ENCODE measurements at regions not wholly inside any gene's neighbourhood (a gene's known extent, or its start where the extent isn't known, plus 50 kb on each side); places are given as distances from the start of the nearest gene placed in this dataset.
"Not testable (repeated sequence)": the region's sequence is repeated elsewhere in the genome, so short reads cannot be mapped to it uniquely, and the experiment has no call there.

DNA sequence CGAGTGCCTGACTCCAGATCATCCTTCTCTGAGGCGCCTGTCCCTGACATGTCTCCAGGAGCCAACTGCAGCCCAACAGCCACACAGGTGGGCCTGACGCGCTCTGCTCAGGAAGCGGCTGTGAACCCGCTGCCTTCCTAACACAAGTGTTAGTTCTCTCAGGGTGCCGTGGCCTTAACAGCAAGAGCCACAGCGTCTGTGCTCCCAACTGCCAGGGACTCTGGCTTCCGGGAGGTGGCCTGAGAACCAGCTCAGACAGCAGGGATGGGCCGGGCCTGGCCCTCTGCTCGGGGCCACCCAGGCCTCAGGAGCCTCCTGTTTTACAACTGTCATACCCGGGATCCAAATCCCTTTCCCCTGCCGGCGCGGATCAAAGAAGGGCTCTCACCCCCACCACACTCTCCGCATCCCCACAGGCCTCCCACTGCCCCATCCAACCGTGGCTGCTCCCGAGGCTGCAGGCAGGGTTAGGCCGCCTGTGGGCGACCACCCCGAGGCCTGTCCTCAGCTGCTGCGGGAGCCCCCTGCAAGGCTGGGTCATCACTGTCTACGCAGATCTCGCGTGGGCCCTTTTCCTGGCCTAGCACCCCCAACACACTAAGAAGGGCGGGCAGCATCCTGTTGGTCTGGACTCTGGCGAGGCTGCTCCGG is 114.2 kb upstream of the ZNF236 start:
- DNase-seq (ENCODE audit: extremely low spot score, unreplicated experiment) = no peak
- Mint-ChIP-seq H3K36me3 (ENCODE audit: unreplicated experiment) (no peaks in the 10 kb centered on the region), H3K27me3 (ENCODE audit: unreplicated experiment) (peaks cover 12% of the 10 kb centered on the region), H3K9me3 (ENCODE audit: unreplicated experiment) (no peaks in the 10 kb centered on the region), H3K27ac (ENCODE audit: unreplicated experiment) (no peak overlapping the region), H3K4me1 (ENCODE audit: unreplicated experiment) (peaks cover 4% of the 10 kb centered on the region), H3K4me3 (ENCODE audit: unreplicated experiment) (no peak overlapping the region)
- TF ChIP-seq, protein P1, sequence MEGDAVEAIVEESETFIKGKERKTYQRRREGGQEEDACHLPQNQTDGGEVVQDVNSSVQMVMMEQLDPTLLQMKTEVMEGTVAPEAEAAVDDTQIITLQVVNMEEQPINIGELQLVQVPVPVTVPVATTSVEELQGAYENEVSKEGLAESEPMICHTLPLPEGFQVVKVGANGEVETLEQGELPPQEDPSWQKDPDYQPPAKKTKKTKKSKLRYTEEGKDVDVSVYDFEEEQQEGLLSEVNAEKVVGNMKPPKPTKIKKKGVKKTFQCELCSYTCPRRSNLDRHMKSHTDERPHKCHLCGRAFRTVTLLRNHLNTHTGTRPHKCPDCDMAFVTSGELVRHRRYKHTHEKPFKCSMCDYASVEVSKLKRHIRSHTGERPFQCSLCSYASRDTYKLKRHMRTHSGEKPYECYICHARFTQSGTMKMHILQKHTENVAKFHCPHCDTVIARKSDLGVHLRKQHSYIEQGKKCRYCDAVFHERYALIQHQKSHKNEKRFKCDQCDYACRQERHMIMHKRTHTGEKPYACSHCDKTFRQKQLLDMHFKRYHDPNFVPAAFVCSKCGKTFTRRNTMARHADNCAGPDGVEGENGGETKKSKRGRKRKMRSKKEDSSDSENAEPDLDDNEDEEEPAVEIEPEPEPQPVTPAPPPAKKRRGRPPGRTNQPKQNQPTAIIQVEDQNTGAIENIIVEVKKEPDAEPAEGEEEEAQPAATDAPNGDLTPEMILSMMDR (IDR thresholded peaks at IDR 0.05) = no peak

DNA sequence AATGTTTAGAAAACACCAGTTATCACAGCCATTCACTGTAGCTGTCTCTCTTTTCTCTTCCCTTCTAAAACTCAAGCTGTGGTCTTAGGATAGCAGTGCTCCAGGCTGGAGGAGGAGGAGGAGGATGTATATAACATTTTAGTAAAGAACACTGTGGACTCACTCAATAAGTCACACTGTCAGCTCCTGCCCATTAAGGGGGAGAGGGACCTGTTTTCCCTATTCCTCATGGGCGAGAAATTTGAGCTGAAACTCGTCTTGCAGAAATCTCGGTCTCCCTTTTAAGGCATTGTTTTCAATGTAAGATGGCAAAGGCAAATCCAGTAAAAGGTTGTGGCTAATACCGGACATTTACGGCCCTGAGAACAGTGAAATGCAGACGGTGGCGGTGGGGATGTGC is 114.8 kb upstream of the ZNF236 start:
- Mint-ChIP-seq H3K4me1 (ENCODE audit: unreplicated experiment) (peaks cover 4% of the 10 kb centered on the region), H3K9me3 (ENCODE audit: unreplicated experiment) (no peaks in the 10 kb centered on the region), H3K4me3 (ENCODE audit: unreplicated experiment) (no peak overlapping the region)

GRCh38 chr18:76704589-76704988 is 117.8 kb upstream of the ZNF236 start:
- H3K4me3 Mint-ChIP-seq (ENCODE audit: unreplicated experiment); DNase-seq (ENCODE audit: extremely low spot score, unreplicated experiment); H3K9me3 Mint-ChIP-seq (ENCODE audit: unreplicated experiment); H3K36me3 Mint-ChIP-seq (ENCODE audit: unreplicated experiment); H3K27ac Mint-ChIP-seq (ENCODE audit: unreplicated experiment); H3K4me1 Mint-ChIP-seq (ENCODE audit: unreplicated experiment): not testable (repeated sequence)
- H3K27me3 Mint-ChIP-seq (ENCODE audit: unreplicated experiment) = peaks cover 28% of the 10 kb centered on the region

More for the DNA sequence above, 114.8 kb upstream of the ZNF236 start:
- Mint-ChIP-seq H3K36me3 (ENCODE audit: unreplicated experiment) (no peaks in the 10 kb centered on the region), H3K27me3 (ENCODE audit: unreplicated experiment) (peaks cover 16% of the 10 kb centered on the region), H3K27ac (ENCODE audit: unreplicated experiment) (no peak overlapping the region)
- no peak for DNase-seq (ENCODE audit: extremely low spot score, unreplicated experiment)
- TF ChIP-seq, protein P1 (IDR thresholded peaks at IDR 0.05) = no peak

- peaks cover 3% of the 10 kb centered on the region for H3K4me1 Mint-ChIP-seq (ENCODE audit: unreplicated experiment)
- H3K9me3 Mint-ChIP-seq (ENCODE audit: unreplicated experiment) = no peaks in the 10 kb centered on the region
- no peak for DNase-seq (ENCODE audit: extremely low spot score, unreplicated experiment)
- H3K27ac Mint-ChIP-seq (ENCODE audit: unreplicated experiment) = no peak overlapping the region
- H3K27me3 Mint-ChIP-seq (ENCODE audit: unreplicated experiment) = peaks cover 36% of the 10 kb centered on the region
- no peaks in the 10 kb centered on the region for H3K36me3 Mint-ChIP-seq (ENCODE audit: unreplicated experiment)
- TF ChIP-seq, protein P1 (IDR thresholded peaks at IDR 0.05) = no peak
- no peak overlapping the region for H3K4me3 Mint-ChIP-seq (ENCODE audit: unreplicated experiment)
These were observed 122.4 kb upstream of the ZNF236 start for GRCh38 chr18:76699923-76700322.

GRCh38 chr18:76697441-76697901 is 124.9 kb upstream of the ZNF236 start:
- Mint-ChIP-seq H3K27me3 (ENCODE audit: unreplicated experiment) (peaks cover 35% of the 10 kb centered on the region), H3K36me3 (ENCODE audit: unreplicated experiment) (no peaks in the 10 kb centered on the region), H3K27ac (ENCODE audit: unreplicated experiment) (no peak overlapping the region), H3K4me3 (ENCODE audit: unreplicated experiment) (no peak overlapping the region), H3K4me1 (ENCODE audit: unreplicated experiment) (peaks cover 3% of the 10 kb centered on the region), H3K9me3 (ENCODE audit: unreplicated experiment) (no peaks in the 10 kb centered on the region)
- TF ChIP-seq, protein P1 (IDR thresholded peaks at IDR 0.05) = no peak
- DNase-seq (ENCODE audit: extremely low spot score, unreplicated experiment) = no peak

All from osteocyte (in vitro differentiated cells).